HG03159 (cell line): ENCODE measurements at regions not wholly inside any gene's neighbourhood (a gene's known extent, or its start where the extent isn't known, plus 50 kb on each side); places are given as distances from the start of the nearest gene placed in this dataset.

Source experiments
- ATAC-seq: cut with Tn5 transposase; IDR thresholded peaks from one replicate; pipeline ENCODE4 v1.9.1; 2021; ENCODE audit warnings: mild to moderate bottlenecking, moderate library complexity; ENCODE audit not compliant: unreplicated experiment

DNA sequence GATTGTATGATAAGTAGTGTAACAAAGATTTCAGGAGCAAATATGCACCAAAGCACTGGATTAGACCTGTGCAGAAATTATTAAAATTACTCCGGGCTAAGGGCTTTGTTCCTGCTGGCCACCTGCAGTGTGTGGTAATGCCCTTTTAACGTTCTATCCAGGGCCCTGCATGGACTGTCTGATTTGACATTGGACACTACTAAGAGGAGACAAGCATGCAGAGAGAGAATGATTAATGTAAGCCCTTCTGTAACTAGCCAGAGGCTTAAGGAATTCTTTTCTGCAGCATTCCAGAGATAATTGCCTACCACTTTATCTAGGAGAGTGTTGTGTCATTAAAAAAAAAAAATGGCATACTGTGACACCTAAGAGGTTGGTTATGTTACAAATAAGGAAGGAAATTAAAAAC is 117.0 kb downstream of the PCDH7 start:
- no peak for ATAC-seq

DNA sequence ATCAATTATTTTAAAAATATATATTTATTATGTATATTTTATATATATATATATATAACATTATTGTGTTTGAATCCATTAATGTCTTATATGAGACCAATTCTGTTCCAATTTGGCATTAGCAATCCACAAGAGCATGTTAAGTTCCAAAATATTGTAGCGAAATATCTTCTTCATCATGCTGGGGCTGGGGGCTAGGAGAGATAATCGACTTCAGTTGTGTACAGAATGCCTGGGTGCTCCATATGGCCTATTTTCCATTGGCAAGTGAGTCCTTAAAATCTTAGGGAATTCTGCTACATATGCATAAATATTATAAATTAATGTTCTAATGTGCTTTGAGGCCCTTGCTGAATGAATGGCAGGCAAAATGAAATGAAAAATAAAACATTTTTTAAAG is 117.7 kb downstream of the PCDH7 start:
- ATAC-seq = no peak

DNA sequence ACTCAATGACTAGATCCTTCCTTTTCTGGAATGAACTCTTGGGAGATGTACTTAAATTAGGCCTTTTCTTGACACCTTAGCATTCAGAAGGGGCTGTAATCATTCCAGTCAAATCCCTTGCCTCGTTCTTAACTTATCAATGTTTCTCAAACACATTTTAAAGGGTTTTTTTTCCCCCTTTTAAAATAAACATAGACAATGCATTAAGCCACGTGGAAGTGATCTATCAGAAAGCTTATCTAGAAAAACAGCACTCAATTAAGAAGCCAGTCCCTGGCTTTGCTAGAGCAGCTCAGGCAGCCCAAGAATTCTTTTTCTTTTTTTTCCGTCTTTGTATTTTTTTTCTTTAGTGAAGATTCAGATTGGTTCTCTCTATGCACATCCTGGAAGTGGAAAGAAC is 118.2 kb downstream of the PCDH7 start:
- no peak for ATAC-seq

DNA sequence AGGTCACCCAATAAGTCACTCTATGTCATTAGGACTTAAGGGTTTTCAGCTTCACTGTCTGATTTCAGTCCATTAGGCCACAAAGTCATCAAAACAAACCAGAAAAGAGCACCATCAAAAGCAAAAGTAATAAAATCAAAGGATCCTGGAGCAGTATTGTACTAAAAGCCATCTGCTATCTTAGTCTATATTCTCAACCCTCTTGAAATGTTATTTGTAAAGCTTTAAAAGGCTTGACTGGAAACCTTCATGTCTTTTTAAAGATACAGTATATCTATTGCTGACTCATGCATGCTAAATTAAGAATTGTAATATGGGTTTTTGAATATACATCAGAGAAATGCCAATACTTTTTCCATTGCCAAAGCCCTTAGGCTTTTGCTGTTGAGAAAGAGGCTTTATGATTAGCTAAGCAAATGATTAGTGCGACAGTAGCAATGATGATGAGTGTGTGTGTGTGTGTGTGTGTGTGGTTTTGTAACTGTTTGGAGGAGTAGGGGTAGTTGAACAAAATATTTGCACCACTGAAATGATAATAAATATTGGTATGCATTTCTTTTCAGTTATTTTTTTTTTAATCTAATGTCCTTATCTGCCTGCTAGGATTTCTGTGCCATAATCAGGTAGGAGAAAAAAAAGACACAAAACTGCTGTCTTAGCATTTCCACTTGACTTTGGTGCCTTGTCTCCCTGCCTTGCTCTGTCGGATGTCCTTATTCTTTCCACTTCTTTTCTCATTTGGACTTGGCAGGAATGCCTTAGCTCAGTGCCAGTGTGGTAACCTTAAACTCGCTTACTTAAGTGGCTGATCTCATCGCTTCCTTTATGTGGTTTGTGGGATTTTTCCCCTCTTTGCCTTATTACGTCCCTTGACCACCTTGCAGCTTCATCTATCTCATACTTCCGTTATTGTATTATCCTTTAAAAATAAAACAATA is 119.7 kb downstream of the PCDH7 start:
- ATAC-seq = no peak

DNA sequence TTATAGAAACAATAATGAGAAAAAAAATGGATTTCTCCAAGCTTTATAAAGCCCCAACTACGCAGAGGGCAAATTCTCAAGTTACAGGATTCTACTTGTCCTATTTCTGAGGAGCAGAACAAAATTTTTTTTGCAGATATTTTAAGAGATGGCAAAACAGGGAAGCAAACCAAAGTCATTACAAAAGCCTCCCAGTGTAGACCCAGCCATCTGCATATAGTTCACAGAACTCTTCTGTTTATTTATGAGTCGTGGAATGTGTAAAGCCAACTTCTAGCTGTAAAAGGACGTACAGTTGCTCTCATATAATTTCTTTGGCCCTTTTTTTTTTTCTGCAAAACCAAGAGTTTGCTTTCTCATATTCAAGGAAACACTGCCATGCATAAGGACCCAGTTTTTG is 120.4 kb downstream of the PCDH7 start:
- ATAC-seq = no peak

DNA sequence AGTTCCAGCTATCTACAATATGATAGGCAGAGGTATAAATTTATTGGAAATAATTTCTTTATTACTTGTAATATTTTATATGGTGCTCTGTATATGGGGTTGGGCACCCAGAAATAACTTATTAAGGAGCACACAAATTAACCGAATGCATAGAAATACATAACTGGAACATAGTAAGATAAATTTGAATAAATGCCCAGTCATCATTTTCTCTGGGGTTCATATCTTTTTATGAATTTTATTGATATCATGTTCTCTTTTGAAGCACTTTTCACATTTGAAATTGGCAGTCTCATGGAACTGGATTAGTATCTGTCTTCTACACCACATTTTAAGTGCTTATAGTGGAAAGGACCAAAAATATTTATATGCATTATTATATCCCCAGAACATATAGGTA is 122.0 kb downstream of the PCDH7 start:
- no peak for ATAC-seq

DNA sequence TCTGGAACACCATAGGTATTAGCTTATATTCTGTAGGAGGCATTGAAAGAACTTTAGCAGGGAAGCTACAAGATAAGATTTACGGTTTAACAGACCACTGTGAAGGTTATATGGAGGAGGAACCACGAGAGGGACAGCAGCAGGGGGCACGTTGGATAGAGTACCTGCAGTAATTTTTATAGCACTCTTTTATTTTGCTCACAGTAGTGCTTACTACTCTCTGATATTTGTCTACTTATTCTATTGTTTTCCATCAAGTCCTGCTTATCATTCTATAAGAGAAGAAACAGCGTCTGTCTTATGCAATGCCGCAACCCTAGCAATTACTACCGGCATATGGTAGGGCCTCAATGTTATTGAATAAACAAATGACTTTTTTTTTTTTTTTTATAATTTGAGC is 122.5 kb downstream of the PCDH7 start:
- no peak for ATAC-seq

DNA sequence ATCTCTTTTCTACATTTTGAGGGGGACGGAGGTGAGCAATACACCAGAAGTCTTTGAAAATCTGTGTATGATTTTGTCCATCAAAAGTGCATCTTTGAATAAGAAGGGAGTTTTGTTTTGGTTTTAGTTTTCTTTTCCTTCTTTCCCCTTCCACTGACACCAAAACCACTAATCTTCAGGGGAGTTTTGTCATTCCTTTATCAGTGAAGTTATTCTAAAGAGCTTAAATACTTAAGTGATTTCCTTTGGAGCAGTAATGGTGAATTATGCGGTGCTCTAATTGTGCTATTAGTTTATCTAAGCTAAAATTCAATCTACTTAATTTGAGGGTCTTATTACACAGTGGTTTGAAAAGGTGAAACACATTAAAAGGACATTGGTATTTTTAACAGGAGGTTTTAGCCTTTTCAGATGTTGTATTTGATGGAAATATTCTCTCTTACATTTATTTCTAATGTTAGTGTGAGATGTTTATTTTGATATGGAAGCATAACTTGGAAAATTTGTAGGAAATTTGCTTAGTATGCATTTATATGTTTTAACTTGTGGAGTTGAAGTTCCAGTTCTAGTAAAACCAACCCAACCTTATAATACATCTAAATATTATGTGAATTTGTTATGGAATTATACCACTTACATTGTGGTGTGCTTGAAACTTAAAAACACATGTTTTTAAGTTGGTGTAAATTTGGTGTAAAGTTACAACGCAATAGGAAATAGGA is 124.9 kb downstream of the PCDH7 start:
- no peak for ATAC-seq

DNA sequence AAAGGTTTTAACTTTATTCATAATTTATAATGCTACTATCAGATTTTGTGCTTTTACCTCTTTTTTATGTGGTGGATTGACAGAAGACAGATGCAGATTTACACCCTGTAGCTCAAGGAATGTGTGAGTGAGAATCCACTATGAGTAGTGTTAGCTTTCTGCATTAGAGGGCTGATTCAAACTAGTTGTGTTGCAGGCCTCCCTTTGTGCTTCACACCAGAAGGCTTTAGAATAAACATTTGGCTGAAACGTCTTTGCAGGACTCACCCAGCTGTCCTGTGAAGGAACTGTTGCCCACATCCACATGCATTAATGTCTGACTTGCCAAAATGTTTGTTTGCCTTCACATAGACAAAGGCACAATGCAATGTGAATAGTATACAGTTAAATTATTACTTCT is 127.0 kb downstream of the PCDH7 start:
- ATAC-seq = no peak

DNA sequence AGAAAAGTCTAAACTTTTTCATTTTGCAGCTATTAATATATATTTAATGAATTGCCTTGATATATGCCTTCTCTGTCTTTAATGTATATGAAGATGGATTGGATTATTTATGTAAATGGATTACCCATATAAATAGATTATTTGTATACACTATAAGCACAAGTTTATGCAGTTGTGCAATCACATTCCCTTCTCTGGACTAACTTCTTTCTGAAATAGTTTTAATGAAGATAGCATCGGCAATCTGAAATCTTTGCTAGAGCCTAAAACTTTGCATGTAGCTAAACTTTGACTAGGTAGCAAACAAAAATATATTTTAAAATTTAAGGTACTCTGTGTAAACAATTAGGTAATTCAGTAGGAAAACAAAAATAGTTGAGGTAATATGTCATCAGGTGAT is 127.8 kb downstream of the PCDH7 start:
- no peak for ATAC-seq

DNA sequence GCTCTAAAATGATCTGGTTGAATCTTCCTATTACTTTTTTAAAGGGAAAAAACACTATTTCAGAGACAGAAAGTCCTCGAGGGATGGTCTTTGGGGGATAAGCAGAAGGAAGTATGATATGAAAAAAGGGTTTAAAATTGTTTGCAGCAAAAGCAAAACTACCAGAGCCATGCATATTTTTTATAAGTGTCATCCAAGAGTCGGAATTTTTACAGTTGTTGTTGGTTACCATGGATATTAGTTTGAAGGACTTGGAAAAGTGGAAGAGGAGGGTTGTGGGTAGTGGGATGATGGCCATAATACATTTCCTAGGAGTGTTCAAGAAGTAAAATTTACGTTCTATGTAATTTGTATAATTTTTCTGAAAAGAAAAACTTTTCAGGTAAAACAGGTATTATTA is 134.4 kb downstream of the PCDH7 start:
- ATAC-seq = no peak

DNA sequence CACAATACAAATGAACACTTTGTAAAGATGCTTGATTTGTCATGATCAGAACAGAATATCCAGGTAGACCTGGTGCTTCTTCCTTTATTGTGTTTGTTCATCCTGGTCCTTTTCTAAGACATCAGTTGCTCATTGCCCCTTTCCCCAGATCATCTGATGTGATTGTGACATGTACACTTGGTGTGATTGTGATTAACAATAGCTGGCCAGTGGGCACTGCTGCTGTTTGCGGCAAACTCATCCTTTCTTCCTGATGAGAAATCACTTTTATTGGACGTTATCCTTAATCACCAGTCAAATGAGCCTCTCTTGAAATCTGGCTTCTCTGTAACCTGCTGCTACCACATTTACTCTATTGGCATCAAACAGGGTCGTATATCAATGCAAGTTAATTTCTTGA is 135.1 kb downstream of the PCDH7 start:
- no peak for ATAC-seq

DNA sequence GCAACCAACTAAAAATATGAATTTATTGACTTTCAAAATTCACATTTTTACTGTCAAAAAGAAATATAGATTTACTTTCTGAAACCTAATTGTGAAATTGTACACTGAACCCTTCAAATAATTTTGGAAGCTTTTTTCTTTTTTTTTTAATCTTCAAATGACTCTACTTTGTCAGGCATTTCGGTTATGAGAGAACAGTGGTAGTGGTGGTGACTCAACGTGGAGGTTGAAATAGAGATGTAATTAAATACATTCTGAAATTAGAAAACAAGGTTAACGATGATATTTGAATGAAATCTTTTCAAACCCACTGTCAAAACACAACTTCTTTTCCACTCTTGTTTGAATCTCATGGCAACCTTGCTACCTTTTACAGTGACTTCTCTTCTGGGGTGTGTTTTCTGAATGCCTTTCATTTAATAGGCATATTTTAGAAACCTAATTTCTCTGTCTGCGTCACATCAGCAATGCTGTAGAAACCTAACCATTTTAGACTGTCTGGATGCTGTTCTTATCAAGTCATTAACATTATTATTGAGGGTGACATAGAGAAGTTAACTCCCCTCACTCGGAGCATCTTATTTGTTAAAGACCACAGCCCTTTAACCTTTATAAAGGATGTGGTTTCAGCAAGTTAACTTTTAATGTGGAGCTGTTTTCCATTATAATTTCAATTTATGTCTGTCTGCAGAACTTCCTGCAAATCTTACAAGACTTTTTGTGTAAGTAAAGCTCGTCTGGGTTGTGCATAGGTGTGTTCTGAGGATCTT is 136.8 kb downstream of the PCDH7 start:
- ATAC-seq = no peak

DNA sequence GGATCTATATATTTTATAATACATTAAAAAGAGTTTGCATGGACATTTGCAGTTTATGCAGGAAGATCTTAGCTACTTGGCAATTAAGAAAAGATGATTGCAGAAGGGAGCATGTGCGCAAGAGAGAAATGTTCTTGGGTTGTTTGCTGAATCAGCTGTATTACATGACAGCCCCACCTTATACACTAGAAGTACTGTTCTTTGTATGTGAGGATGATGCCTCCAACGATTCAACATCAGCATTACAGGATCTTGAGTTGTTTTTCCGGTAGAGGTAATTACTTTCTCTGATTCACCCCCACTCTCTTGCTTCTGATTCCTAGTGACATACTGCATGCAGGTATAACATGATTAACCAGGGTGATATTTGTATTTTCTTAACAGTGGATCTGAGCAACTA is 140.8 kb downstream of the PCDH7 start:
- no peak for ATAC-seq

DNA sequence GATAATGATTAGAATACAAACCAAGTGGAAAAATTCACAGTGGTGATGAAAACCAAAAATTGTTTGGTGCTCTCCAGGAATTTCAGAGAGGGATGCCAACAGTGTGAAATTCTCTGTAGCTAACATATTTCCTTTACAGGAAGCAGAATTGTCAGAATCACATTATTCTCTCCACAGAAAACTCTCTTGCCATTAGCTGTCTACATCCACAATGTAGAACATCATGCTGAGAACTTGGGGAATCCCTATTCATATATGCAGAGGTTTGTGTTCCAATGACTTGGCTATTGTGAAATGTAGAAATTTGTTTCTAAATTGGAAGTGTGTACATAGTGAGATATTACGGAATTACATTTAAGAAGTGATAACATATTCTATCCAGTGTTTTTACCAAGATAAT is 142.0 kb downstream of the PCDH7 start:
- ATAC-seq = no peak

DNA sequence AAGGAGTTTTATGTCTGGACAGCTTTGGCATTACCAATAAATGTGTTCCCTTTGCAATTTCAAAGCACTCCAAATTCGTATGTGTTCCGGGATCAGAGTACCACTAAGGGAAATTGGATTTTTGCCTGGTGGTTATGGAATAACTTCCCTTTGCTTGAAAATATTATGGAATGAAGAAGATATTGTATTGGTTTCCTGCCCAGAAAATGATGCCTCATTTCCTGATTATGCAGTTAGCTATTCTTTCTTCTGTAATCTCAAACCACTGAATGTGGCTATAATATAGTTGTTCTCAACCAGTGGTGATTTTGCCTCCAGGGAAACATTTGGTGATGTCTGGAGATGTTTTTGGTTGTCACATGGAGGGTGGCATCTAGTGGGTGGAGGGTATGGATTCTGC is 142.9 kb downstream of the PCDH7 start:
- ATAC-seq = no peak

DNA sequence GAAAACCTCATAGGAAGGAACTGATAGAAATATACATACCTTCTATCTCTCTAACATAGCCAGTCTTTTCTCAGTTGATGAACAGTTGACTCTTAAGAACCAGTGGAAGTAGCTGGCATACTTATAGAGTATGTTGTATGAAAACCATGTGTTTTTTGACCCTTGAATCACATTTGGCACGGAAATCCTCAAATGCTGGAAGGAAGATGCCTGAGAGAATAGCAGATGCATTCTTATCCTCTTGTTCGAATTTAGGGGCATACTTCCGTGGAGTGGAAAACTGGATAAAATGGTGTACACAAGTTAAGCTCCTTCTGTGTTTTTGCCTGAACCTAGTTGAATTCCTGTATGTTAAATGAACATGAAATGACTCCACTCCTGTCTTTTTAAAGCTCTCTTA is 145.5 kb downstream of the PCDH7 start:
- ATAC-seq = no peak

DNA sequence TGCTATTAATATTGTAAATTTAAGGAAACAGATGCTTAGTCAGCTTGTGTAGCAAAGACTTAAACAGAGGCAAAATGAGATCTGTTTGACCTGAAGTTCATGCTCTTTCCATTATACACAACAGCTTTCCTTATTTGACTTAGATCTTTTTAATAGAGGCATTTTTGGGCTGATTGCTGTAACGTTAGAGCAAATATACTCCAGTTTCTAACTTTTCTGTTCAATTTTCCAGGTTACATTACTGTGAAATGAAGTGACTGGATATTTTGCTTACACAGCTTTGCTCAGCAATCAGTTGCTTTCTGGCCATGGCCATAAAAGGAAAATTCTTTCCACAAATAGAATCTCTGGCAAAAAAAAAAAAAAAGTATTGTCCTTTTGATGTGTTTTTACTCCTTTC is 146.2 kb downstream of the PCDH7 start:
- no peak for ATAC-seq

DNA sequence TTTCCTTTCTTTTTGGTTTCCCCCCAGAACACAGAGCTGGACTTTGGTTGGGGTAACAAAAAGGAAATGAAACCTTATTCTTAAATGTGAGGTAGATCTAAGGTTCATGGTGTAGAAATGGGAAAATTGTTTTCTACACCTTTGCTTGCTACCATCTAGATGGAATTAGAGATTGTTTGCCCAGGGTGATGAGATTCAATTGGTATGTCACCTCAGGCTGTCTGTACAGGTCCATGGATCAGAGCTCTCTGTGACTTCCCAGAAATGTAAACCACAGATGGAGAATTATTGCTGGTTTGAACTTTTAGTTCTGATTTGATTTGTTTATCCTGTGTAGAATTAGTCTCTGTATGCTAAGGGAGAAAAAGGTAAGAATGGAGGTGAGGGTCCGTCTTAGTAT is 146.7 kb downstream of the PCDH7 start:
- ATAC-seq = no peak

DNA sequence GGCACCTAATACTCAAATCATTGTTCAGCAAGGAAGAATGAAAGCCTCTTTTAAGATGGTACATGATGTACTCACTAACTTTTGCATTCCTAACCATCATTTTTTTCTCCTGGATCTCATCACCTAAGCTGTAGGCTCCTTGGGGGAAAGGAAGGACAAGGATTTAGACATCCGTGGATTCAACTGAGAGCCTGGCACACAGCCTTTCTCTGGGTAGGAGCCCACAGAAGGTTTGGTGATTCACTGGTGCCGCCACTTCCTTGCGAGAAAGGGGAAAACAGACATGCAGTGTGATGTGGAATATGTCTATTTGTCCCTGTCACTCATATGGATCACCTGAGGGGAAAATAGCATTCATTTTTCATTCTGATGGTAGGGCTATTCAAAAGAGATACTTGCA is 147.3 kb downstream of the PCDH7 start:
- ATAC-seq = no peak

DNA sequence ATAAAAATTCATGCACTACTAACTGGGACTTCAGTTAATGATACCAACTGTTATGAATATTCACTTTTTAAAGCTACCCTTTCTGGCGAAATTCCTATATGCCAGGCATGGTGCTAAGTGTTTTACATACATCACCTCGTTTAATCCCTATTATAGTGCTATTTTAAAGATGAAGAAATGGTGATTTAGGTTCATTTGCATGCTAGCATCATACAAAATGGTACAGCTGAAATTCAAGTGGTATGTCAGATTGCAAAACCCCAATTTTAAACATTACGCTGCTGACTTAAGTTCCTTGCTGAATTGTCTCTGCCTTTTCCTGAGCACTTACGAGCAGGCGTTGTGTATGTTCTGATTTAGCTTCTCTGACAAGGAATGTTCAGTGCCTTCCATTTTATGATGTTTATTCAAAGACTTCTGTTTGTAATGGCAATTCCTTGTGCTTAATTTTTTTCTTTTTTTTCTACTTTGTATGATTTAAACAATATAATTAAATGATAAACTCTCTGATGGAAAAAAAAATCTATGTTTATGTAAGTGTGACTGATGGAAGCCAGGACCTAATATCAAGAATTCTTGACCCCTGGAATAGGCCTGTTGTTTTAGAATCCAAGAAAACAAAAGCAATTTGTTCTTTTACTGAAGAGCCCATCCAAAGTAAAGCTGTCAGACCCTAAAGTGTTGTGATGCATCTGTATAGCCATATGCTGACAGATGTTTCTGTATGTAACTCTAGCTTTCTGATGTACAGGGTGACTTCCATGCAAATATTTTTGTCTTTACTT is 148.1 kb downstream of the PCDH7 start:
- no peak for ATAC-seq
